ENCODE measurements at regions not wholly inside any gene's neighbourhood (a gene's known extent, or its start where the extent isn't known, plus 50 kb on each side); places are given as distances from the start of the nearest gene placed in this dataset.

GRCh38 chr4:104044369-104044768 is 324.6 kb upstream of the TACR3 start:
- TF ChIP-seq POLR2A (IDR thresholded peaks at IDR 0.05) = no peak
- no peak for TF ChIP-seq CTCF (IDR thresholded peaks at IDR 0.05)

Measured in stomach (tissue), 4 donors.